VCaP (cell line): ENCODE measurements at regions not wholly inside any gene's neighbourhood (a gene's known extent, or its start where the extent isn't known, plus 50 kb on each side); places are given as distances from the start of the nearest gene placed in this dataset.

Source experiments
- H3K27ac ChIP-seq: fragments of 450-650 bp; 2 replicates; pipeline ENCODE4 v1.5.1; 2017
- CTCF ChIP-seq: fragments of 450-650 bp; conservative IDR thresholded peaks from 2 replicates; pipeline ENCODE4 v1.5.1; 2017; ENCODE audit warnings: mild to moderate bottlenecking, moderate library complexity

GRCh38 chr12:78338054-78338785, 507.5 kb downstream of the NAV3 start:
- no peak for TF ChIP-seq CTCF
- peak overlapping the region; percentile 10; the same call in 1 of the 2 replicates for H3K27ac ChIP-seq

DNA sequence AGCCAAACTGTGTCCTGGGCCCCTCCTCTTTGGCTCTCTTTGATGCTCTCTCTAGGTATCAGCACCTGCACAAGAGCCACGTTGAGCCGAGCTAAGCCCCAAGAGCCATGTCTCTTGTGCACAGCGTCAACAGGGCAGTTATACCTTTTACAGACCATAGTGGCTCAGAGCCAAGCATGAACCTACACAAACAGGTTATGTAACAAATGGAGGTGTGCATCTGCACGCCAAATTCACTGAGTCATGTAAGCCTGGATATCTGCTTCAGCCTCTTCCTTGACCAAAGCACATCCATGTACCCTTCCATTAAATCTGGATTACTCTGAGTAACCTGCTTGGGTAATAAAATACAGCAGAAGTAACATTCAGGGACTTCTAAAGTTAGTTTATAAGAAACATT, 509.7 kb downstream of the NAV3 start:
- no peak overlapping the region for H3K27ac ChIP-seq
- no peak for TF ChIP-seq CTCF

DNA sequence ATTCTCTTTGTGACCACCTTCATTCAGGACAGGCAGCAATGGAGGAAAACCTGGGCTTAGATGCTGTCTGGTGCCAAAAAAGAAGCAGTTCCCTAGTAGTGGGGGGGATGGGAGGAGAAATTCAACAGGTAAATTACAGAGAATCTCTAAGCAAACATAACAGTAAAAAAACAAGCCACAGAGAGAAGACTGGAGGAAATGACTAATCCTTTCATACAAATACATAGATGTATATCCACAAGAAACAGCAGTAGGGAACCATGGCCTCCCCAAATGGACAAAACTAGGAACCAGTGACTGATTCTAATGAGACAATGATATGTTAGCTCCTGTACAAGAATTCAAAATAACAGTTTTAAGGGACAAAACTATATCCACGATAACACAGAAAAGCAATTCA, 513.0 kb downstream of the NAV3 start:
- TF ChIP-seq CTCF, result no peak
- no peak overlapping the region for H3K27ac ChIP-seq

DNA sequence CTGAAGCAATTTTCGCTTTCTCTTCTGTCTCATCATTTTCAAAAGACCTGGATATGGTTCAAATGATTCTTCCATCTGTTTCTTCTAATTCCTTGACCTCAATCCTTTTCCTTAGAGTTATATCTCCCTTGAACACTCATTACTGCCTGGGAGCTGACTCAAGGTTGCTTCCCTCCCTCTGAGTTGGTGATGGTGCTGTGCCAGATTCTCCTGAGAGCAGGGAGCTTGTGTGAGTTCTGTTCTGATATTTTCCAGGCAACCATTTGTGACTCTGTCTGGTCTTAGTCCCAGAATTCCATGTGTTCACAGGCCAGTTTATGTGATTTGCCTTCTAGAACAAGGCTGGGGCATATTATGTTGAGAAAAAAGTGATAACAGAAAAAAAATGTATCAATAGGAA, 505.1 kb upstream of the SYT1 start:
- no peak for TF ChIP-seq CTCF
- no peak overlapping the region for H3K27ac ChIP-seq

DNA sequence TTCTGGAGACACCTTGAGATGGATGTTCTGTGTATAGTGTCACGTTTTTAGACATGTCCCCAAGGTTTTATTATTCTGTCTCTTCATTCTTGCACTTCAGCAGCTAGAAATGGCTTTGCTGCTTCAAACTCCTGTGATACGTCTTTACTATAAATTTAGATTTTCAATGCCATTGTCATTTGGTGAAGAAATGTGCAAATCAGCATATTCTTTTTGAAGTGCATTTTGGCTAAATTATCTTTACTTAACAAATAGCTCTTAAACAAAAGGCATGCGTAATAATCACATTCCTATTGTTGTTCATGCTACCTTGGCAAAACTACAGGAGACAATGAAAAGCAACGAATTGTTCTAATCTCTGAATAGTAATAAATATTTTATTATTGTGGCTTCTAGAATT, 502.9 kb upstream of the SYT1 start:
- no peak overlapping the region for H3K27ac ChIP-seq
- TF ChIP-seq CTCF, result no peak

DNA sequence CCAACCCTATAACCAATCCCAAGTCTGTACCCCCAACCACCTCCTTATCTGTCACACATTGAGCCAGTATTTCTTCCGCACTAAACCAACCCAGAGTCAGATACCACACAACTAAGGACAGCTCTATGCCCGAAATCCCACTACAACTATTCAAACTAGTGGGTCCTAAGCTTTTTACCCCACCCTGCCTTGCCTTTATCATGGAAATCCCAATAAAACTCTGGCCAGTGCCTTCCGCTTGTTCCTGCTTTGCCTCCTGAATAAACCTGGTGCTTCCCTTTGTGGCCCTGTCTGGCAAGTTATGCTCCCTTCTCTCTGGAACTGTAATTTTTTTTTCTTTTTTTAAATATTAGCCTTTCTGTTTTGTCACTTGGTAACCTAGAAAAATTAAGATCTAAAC, 493.3 kb upstream of the SYT1 start:
- H3K27ac ChIP-seq, result no peak overlapping the region
- TF ChIP-seq CTCF, result no peak

DNA sequence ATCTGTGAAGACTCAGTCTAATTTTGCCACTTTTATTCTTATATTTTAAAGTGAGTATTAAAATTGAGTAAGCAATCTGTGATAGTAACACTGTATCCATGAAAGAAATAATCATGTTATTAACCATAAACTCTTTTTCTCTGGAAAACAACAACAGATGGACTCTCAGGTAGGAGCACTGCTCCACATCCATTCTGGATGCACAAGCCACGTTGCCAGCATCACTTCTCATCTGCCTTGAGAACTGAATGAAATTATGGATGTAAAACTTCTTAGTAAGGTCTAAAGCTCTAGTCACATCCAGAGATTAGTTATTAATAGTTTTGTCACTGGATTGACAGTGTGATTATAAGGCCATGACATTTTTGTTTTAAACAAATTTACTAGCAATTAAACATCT, 489.1 kb upstream of the SYT1 start:
- no peak for TF ChIP-seq CTCF

More for the DNA sequence above, 489.1 kb upstream of the SYT1 start:
- no peak overlapping the region for H3K27ac ChIP-seq
